ENCODE measurements at regions not wholly inside any gene's neighbourhood (a gene's known extent, or its start where the extent isn't known, plus 50 kb on each side); places are given as distances from the start of the nearest gene placed in this dataset.

DNA sequence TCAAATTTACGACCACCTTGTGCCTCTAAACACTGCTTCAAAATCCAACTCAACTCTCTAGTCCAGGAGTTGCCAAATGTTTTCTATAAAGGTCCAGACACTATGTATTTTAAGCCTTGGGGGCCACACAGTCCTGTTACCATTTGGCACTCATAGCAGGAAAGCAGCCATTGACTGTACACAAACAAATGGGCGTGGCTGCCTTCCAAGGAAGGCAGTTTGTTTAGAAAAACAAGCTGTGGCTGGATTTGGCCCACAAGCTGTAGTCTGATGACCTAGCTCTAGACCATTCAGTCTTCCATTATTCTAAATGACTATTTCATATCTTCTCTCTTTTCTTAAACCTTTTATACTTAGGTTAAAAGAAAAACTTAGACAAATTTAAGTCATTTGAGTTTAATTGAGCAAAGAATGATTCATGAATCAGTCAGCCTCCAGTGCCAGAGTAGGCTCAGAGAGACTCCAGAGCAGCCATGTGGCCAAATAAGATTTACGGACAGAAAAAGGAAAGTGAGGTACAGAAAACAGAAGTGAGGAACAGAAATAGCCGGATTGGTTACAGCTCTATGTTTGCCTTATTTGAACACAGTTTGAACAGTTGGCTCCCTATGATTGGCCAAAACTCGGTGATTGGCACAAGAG is 825.8 kb upstream of the LCORL start (continued):
- TF ChIP-seq, protein P1, sequence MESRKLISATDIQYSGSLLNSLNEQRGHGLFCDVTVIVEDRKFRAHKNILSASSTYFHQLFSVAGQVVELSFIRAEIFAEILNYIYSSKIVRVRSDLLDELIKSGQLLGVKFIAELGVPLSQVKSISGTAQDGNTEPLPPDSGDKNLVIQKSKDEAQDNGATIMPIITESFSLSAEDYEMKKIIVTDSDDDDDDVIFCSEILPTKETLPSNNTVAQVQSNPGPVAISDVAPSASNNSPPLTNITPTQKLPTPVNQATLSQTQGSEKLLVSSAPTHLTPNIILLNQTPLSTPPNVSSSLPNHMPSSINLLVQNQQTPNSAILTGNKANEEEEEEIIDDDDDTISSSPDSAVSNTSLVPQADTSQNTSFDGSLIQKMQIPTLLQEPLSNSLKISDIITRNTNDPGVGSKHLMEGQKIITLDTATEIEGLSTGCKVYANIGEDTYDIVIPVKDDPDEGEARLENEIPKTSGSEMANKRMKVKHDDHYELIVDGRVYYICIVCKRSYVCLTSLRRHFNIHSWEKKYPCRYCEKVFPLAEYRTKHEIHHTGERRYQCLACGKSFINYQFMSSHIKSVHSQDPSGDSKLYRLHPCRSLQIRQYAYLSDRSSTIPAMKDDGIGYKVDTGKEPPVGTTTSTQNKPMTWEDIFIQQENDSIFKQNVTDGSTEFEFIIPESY (IDR thresholded peaks at IDR 0.05; ENCODE audit: borderline replicate concordance, low read depth): no peak
- TF ChIP-seq, protein P2, sequence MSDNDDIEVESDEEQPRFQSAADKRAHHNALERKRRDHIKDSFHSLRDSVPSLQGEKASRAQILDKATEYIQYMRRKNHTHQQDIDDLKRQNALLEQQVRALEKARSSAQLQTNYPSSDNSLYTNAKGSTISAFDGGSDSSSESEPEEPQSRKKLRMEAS (IDR thresholded peaks at IDR 0.05; ENCODE audit: low read depth): no peak

DNA sequence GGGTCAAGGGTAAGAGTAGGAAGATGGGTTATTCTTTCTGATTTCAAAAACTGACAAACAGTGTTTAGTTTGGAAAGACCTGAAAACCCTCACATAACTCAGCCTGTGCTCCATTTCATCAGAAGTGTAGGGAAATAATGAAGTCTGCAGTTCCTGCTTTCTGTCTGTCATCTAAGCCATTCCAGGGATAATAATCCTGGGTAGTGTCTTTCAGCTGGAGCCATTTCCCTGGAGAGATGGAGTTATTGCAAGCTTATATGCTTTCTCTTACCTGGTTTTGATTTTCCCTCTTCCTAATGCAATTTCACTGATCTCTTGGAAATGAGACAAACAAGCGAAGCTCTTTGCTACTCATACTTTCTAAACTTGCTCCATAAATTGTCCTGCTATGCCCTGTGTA is 824.8 kb upstream of the LCORL start:
- no peaks in the 10 kb centered on the region for H3K27me3 ChIP-seq (ENCODE audit: insufficient read depth)
- no peak for DNase-seq
- H3F3A ChIP-seq (replicated peaks; ENCODE audit: insufficient read depth): peaks cover 10% of the 10 kb centered on the region
- no peak overlapping the region for H3K4me2 ChIP-seq
- 55% methylated on average over 1 of the region's 1 CpG for WGBS (ENCODE audit: low lambda C conversion rate)
- H3K79me2 ChIP-seq (ENCODE audit: insufficient read depth): no peaks in the 10 kb centered on the region
- no peak overlapping the region for H3K9ac ChIP-seq
- H3K36me3 ChIP-seq (replicated peaks in 1 of 2; ENCODE audit: control insufficient read depth in 1 of 2, insufficient read depth in 2 of 2, low read length in 1 of 2): no peaks in the 10 kb centered on the region
- no peak overlapping the region for H3K4me3 ChIP-seq (ENCODE audit: low read depth in 2 of 2, low read length in 1 of 2)
- H2AFZ ChIP-seq (ENCODE audit: low read depth): no peak overlapping the region
- no peaks in the 10 kb centered on the region; a peak in 1 of 4 replicates for H3K4me1 ChIP-seq (ENCODE audit: control insufficient read depth in 1 of 2, insufficient read depth in 2 of 2, low read depth in 1 of 2, low read length in 1 of 2)
- H3K9me3 ChIP-seq: no peaks in the 10 kb centered on the region
- no peaks in the 10 kb centered on the region for H4K20me1 ChIP-seq (ENCODE audit: insufficient read depth)
- ChIA-PET POLR2A (no interaction called here), CTCF (interaction anchor here (1.5 kb wide), 1 partner anchor 10 kb away, joined by 3 read pairs; no protein-coding TSS in a partner anchor)
- TF ChIP-seq, protein P3, sequence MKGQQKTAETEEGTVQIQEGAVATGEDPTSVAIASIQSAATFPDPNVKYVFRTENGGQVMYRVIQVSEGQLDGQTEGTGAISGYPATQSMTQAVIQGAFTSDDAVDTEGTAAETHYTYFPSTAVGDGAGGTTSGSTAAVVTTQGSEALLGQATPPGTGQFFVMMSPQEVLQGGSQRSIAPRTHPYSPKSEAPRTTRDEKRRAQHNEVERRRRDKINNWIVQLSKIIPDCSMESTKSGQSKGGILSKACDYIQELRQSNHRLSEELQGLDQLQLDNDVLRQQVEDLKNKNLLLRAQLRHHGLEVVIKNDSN (IDR thresholded peaks at IDR 0.05; ENCODE audit: borderline replicate concordance, low read depth): no peak
- TF ChIP-seq, protein P2 (IDR thresholded peaks at IDR 0.05; ENCODE audit: low read depth): no peak
- TF ChIP-seq FOXM1 (IDR thresholded peaks at IDR 0.05; ENCODE audit: low read depth) (no peak), YY1 (IDR thresholded peaks at IDR 0.05; ENCODE audit: low read depth) (no peak), NFIC (IDR thresholded peaks at IDR 0.05; ENCODE audit: borderline replicate concordance) (no peak), FOXJ3 (CRISPR knock-in tag; IDR thresholded peaks at IDR 0.05) (no peak), RAD21 (IDR thresholded peaks at IDR 0.05; ENCODE audit: low read length) (no peak), MXI1 (IDR thresholded peaks at IDR 0.05; ENCODE audit: low read depth, low read length) (no peak), POLR2AphosphoS5 (IDR thresholded peaks at IDR 0.05; ENCODE audit: low read depth, low read length) (no peak), RFX5 (IDR thresholded peaks at IDR 0.05; ENCODE audit: low read length) (no peak), SMC3 (IDR thresholded peaks at IDR 0.05; ENCODE audit: low read depth, low read length) (no peak), MEF2A (IDR thresholded peaks at IDR 0.05; ENCODE audit: borderline replicate concordance, low read depth) (no peak), EZH2phosphoT487 (IDR thresholded peaks at IDR 0.05; ENCODE audit: borderline replicate concordance, low read depth) (no peak), RXRA (IDR thresholded peaks at IDR 0.05; ENCODE audit: borderline replicate concordance, low read depth) (no peak), CHD2 (IDR thresholded peaks at IDR 0.05; ENCODE audit: low read length, partially characterized antibody) (no peak)
- TF ChIP-seq, protein P4, sequence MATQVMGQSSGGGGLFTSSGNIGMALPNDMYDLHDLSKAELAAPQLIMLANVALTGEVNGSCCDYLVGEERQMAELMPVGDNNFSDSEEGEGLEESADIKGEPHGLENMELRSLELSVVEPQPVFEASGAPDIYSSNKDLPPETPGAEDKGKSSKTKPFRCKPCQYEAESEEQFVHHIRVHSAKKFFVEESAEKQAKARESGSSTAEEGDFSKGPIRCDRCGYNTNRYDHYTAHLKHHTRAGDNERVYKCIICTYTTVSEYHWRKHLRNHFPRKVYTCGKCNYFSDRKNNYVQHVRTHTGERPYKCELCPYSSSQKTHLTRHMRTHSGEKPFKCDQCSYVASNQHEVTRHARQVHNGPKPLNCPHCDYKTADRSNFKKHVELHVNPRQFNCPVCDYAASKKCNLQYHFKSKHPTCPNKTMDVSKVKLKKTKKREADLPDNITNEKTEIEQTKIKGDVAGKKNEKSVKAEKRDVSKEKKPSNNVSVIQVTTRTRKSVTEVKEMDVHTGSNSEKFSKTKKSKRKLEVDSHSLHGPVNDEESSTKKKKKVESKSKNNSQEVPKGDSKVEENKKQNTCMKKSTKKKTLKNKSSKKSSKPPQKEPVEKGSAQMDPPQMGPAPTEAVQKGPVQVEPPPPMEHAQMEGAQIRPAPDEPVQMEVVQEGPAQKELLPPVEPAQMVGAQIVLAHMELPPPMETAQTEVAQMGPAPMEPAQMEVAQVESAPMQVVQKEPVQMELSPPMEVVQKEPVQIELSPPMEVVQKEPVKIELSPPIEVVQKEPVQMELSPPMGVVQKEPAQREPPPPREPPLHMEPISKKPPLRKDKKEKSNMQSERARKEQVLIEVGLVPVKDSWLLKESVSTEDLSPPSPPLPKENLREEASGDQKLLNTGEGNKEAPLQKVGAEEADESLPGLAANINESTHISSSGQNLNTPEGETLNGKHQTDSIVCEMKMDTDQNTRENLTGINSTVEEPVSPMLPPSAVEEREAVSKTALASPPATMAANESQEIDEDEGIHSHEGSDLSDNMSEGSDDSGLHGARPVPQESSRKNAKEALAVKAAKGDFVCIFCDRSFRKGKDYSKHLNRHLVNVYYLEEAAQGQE (IDR thresholded peaks at IDR 0.05; ENCODE audit: low read depth, low read length): no peak
- TF ChIP-seq, protein P5, sequence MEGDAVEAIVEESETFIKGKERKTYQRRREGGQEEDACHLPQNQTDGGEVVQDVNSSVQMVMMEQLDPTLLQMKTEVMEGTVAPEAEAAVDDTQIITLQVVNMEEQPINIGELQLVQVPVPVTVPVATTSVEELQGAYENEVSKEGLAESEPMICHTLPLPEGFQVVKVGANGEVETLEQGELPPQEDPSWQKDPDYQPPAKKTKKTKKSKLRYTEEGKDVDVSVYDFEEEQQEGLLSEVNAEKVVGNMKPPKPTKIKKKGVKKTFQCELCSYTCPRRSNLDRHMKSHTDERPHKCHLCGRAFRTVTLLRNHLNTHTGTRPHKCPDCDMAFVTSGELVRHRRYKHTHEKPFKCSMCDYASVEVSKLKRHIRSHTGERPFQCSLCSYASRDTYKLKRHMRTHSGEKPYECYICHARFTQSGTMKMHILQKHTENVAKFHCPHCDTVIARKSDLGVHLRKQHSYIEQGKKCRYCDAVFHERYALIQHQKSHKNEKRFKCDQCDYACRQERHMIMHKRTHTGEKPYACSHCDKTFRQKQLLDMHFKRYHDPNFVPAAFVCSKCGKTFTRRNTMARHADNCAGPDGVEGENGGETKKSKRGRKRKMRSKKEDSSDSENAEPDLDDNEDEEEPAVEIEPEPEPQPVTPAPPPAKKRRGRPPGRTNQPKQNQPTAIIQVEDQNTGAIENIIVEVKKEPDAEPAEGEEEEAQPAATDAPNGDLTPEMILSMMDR (IDR thresholded peaks at IDR 0.05): no peak
- TF ChIP-seq, protein P6, sequence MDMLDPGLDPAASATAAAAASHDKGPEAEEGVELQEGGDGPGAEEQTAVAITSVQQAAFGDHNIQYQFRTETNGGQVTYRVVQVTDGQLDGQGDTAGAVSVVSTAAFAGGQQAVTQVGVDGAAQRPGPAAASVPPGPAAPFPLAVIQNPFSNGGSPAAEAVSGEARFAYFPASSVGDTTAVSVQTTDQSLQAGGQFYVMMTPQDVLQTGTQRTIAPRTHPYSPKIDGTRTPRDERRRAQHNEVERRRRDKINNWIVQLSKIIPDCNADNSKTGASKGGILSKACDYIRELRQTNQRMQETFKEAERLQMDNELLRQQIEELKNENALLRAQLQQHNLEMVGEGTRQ (IDR thresholded peaks at IDR 0.05; ENCODE audit: borderline replicate concordance, low read depth, low read length): no peak
- peak overlapping the region in 1 of 2 experiments; percentile 1; a peak in 1 of 4 replicates for H3K27ac ChIP-seq (ENCODE audit: low read depth in 2 of 2, low read length in 1 of 2)
- no peaks in the 10 kb centered on the region for H3K9me2 ChIP-seq

Measured in SK-N-SH (cell line).